Heart right ventricle (tissue), 16 donors: ENCODE measurements at regions not wholly inside any gene's neighbourhood (a gene's known extent, or its start where the extent isn't known, plus 50 kb on each side); places are given as distances from the start of the nearest gene placed in this dataset.
A peak's percentile ranks its signal among the peaks of the same experiment; 100 is the strongest.

Experiments
- ATAC-seq, 8 donors: fragments of 200-7000 bp; cut with Tn5 transposase; one replicate each; pipeline ENCODE4 v1.9.1; 2020; ENCODE audit warnings: mild to moderate bottlenecking in 8 of 8, moderate library complexity in 8 of 8, moderate number of reproducible peaks in 1 of 8
- DNase-seq, 2 donors: peaks; one replicate each; pipeline ENCODE4 v3.0.0-alpha.2; 2020
- H3K27ac ChIP-seq, 10 donors: fragments of 200-600 bp; sonication (generic) in 2 of 10; one replicate each; pipeline versions ENCODE4 v1.5.0 to v1.8.0; 2020 to 2022; ENCODE audit warnings: mild to moderate bottlenecking in 3 of 10
- H3K27me3 ChIP-seq, 7 donors: fragments of 200-600 bp; one replicate each; pipeline ENCODE4 v1.8.0; 2021 to 2022; ENCODE audit warnings: mild to moderate bottlenecking in 2 of 7
- H3K36me3 ChIP-seq, 9 donors: fragments of 200-600 bp; sonication (generic) in 1 of 9; one replicate each; pipeline versions ENCODE4 v1.5.0 to v1.8.0; 2020 to 2022; ENCODE audit warnings: mild to moderate bottlenecking in 2 of 9
- H3K4me1 ChIP-seq, 9 donors: fragments of 200-600 bp; sonication (generic) in 1 of 9; one replicate each; pipeline versions ENCODE4 v1.5.0 to v1.8.0; 2020 to 2022; ENCODE audit warnings: mild to moderate bottlenecking in 4 of 9
- H3K4me3 ChIP-seq, 10 donors: fragments of 200-600 bp; sonication (generic) in 2 of 10; one replicate each; pipeline versions ENCODE4 v1.5.0 to v1.8.0; 2020 to 2022; ENCODE audit warnings: mild to moderate bottlenecking in 7 of 10, moderate library complexity in 2 of 10
- H3K9me3 ChIP-seq, 11 donors: fragments of 200-600 bp in 10 of 11; sonication (generic) in 2 of 11; one replicate each; pipeline versions ENCODE4 v1.5.0 to v1.8.0; 2013 to 2022; ENCODE audit warnings: mild to moderate bottlenecking in 2 of 11, control low read depth in 1 of 11, moderate library complexity in 1 of 11
- WGBS, 2 donors: extraction: QIAGEN DNeasy Blood & Tissue Kit; methylation state at CpG; one replicate each; pipeline ENCODE4 v1.1.7; 2013; ENCODE audit warnings: inconsistent platforms in 1 of 2; 5-methylcytosine and 5-hydroxymethylcytosine counted together
- intact Hi-C, 10 donors: fragments of 100-400 bp; cut with DNase I; formaldehyde crosslinking; loops; one replicate each; pipeline versions ENCODE4 v1.11.1 to v1.14.2; 2022
- TF ChIP-seq, protein P1 (sequence below), 9 donors: fragments of 200-600 bp; sonication (generic) in 2 of 9; IDR thresholded peaks; one replicate each; pipeline versions ENCODE4 v1.5.0 to v1.8.0; 2021 to 2022; ENCODE audit warnings: antibody characterized with exemption in 9 of 9, mild to moderate bottlenecking in 5 of 9, moderate library complexity in 1 of 9
- donor health status: Arrhythmogenic right ventricular cardiomyopathy.
- donor health status: ischemic (EF 13 %, LVEDD 7.1; RV severe dilation, severe dysfunction).
- donor health status: healthy with polysubstance abuse.
- donor health status: DM: no; HTN: yes; CAD: no.
- donor health status: DM: no; HTN: no; CAD: no.
- donor health status: ischemic (EF 25% LVEDD 6.9; RV normal size, moderate dysfunction).
- donor health status: ischemic (EF 25% LVEDD 5.7; RV mildly dilated, moderate dysfunction).
- donor health status: healthy.
- donor health status: DM: yes; HTN: yes; CAD: no.
- donor health status: Ischemic cardiomyopathy.
- donor health status: ischemic (EF 35%, LVEDD 5.7; RV mildly dilated, moderate dysfunction).
- donor health status: nonischemic (EF 11% LVEDD 7.7; RV severe dilation, severe dysfunction).
- donor health status: DM: yes; HTN: yes; CAD: no.
- donor health status: PGD.
- donor health status: ischemic (EF 29% LVEDD 5.4; RV normal size, mild dysfunction).
- donor health status: nonischemic (EF 23%, LVEDD 6.1; RV moderate dilation, normal function).

DNA sequence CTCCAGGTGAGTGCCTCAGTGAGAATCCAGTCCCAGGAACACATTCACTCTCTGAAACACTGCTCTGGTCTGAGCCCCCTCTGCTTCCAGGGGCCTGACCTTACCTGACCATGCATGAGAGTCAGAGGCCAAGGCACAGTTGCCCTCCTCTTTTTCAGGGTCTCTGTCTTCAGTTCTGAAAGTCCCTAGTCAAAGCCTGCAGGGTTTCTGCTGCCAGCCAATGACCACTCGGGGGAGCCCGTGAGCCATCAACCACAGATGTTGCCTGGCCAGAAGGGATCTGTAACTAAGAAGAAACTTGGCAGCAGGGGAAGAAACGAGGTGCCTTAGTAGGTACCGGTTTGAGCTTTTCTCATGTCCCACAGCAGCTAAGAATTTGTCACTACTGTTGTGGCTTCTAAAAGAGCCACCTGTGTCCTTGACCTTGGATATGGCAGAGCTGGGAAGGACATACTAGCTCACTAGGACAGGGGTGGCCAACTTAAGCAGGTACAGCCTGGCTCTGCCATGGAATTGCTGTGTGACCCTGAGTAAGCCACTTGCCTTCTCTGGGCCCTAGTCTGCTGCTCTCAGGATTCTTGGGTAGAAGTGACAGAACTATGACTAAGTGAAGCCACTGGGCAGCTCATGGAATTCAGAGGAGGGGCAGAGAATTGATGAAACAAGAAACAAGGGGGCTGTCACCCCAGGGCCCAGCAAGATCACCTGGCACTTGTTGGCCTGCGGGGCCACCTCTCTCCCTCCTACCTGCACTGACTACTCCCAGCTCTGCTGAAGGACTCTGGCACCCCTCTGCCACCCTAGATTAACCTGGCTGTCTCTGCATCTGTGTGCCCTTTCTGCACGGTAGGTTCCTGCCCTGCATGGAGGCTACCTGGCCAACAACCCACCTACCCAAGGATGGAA lies 83.8 kb upstream of the GPR26 start:
- DNase-seq: peak; percentile 72 to 73
- H3K4me3 ChIP-seq: no peak overlapping the region
- peak; percentile 43 to 81 (median 67) for ATAC-seq
- peaks cover 0 to 71% (median 46%) of the 10 kb centered on the region in 7 donors for H3K27me3 ChIP-seq
- H3K9me3 ChIP-seq: no peaks in the 10 kb centered on the region
- TF ChIP-seq, protein P1, sequence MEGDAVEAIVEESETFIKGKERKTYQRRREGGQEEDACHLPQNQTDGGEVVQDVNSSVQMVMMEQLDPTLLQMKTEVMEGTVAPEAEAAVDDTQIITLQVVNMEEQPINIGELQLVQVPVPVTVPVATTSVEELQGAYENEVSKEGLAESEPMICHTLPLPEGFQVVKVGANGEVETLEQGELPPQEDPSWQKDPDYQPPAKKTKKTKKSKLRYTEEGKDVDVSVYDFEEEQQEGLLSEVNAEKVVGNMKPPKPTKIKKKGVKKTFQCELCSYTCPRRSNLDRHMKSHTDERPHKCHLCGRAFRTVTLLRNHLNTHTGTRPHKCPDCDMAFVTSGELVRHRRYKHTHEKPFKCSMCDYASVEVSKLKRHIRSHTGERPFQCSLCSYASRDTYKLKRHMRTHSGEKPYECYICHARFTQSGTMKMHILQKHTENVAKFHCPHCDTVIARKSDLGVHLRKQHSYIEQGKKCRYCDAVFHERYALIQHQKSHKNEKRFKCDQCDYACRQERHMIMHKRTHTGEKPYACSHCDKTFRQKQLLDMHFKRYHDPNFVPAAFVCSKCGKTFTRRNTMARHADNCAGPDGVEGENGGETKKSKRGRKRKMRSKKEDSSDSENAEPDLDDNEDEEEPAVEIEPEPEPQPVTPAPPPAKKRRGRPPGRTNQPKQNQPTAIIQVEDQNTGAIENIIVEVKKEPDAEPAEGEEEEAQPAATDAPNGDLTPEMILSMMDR (IDR thresholded peaks at IDR 0.05): peak; percentile 66 to 91 (median 80)
- intact Hi-C loops: loop anchor here in 9 of 10 donors (1.0 to 10.0 kb wide), 6 partner anchors 384 to 820 kb away; no protein-coding TSS in a partner anchor
- WGBS, 2 donors: 24 to 30% methylated on average over 6 of the region's 6 CpGs
- no peaks in the 10 kb centered on the region for H3K36me3 ChIP-seq
- peaks cover 0 to 13% (median 7%) of the 10 kb centered on the region in 9 donors for H3K4me1 ChIP-seq
- H3K27ac ChIP-seq: no peak overlapping the region

DNA sequence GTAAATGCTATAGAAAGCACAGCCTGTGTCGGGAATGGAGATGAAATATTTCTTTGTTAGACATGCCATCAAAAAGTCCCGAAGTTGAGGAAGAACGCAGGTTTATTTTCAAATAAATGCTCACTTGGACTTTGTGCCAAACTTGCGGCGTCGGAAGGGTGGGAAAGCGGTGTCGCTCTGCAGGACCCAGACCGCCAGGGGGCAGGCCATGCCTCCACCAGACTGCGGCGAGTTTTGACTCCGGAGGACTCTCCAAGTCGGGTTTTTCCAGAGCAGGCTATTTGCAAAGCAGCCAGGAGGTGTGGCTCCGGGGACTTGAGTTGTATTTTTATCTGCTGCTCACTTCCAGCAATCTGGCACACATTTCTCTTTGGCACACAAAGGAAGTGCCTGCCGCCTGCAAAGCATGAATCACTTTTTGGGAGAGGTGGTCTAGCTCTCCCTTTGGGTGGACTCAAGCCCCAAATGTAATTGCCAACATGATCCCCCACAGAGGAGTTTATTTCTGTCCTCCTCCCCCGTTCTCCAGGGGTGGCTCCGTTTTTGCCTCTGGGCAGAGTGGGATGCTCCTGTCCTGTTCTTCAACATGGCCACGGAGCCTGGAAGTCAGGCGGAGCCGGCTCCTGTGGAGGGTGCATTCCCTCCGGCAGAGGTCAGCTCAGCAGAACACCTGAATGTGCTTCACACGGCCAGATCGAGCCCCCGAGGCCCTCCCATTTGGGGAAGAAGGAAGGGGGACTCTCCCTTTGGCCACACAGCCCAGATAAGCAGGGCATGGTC lies 82.3 kb upstream of the GPR26 start:
- peak; percentile 68 to 91 (median 79) for ATAC-seq
- peak; percentile 72 to 79 for DNase-seq
- Histone ChIP-seq H3K4me3 (no peak overlapping the region), H3K27ac (no peak overlapping the region), H3K9me3 (no peaks in the 10 kb centered on the region), H3K36me3 (no peaks in the 10 kb centered on the region), H3K4me1 (peaks cover 0 to 13% (median 7%) of the 10 kb centered on the region in 9 donors), H3K27me3 (peaks cover 0 to 66% (median 52%) of the 10 kb centered on the region in 7 donors)
- WGBS, 2 donors: 12 to 14% methylated on average over 24 of the region's 24 CpGs
- TF ChIP-seq, protein P1 (IDR thresholded peaks at IDR 0.05): peak; percentile 43 to 81 (median 77)
- intact Hi-C loops: loop anchor here in 8 of 10 donors (1.0 to 10.0 kb wide), 6 partner anchors 383 to 818 kb away; no protein-coding TSS in a partner anchor

DNA sequence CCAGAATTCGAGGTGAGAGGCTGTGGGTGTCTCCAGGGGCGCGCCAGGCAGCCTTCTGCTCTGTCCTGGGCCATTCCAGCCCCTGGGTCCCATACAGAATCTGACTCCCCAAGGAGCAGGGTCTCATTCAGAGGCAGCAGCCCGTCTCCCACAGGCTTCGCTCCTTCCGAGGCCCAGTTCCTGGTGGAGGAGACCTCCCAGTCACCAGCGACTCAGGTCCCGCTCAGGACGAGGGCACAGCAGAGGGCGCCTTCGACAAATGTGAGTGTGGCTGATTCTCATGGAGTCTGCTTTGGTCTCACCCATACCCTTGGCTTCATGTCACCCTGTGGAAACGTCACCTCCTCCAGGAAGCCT lies 81.8 kb upstream of the GPR26 start:
- Histone ChIP-seq H3K27ac (no peak overlapping the region), H3K27me3 (peaks cover 0 to 60% (median 48%) of the 10 kb centered on the region in 7 donors), H3K9me3 (no peaks in the 10 kb centered on the region), H3K4me1 (peaks cover 0 to 13% (median 7%) of the 10 kb centered on the region in 9 donors), H3K36me3 (no peaks in the 10 kb centered on the region), H3K4me3 (no peak overlapping the region)
- intact Hi-C loops: loop anchor here in 6 of 10 donors (5.0 to 10.0 kb wide), 4 partner anchors 383 to 818 kb away; no protein-coding TSS in a partner anchor
- WGBS, 2 donors: 77 to 84% methylated on average over 12 of the region's 12 CpGs
- ATAC-seq (peak in 2 of 8 donors; percentile 12 to 31), DNase-seq (no peak)
- TF ChIP-seq, protein P1 (IDR thresholded peaks at IDR 0.05): no peak
